ENCODE measurements at regions not wholly inside any gene's neighbourhood (a gene's known extent, or its start where the extent isn't known, plus 50 kb on each side); places are given as distances from the start of the nearest gene placed in this dataset.
A peak's percentile ranks its signal among the peaks of the same experiment; 100 is the strongest.

GRCh38 chr2:176507786-176508185 is 238.5 kb downstream of the MTX2 start:
- no peak for DNase-seq

GRCh38 chr2:176508374-176508773 is 239.1 kb downstream of the MTX2 start:
- no peak for DNase-seq

- no peak for DNase-seq
Measured at GRCh38 chr2:176508984-176509740, 239.9 kb downstream of the MTX2 start.

- DNase-seq, result no peak
Measured at GRCh38 chr2:176514276-176514675, 245.0 kb downstream of the MTX2 start.

- no peak for DNase-seq
Measured at GRCh38 chr2:176514805-176515500, 245.7 kb downstream of the MTX2 start.

GRCh38 chr2:176516051-176516602 is 246.9 kb downstream of the MTX2 start:
- no peak for DNase-seq

- DNase-seq, result no peak
Measured at GRCh38 chr2:176518823-176519222, 249.6 kb downstream of the MTX2 start.

GRCh38 chr2:176521878-176522670 is 252.8 kb downstream of the MTX2 start:
- no peak for DNase-seq

- DNase-seq, result no peak
Measured at GRCh38 chr2:176525086-176525485, 255.8 kb downstream of the MTX2 start.

GRCh38 chr2:176526995-176527901 is 258.0 kb downstream of the MTX2 start:
- DNase-seq, result peak; percentile 56

GRCh38 chr2:176531608-176532007 is 262.4 kb downstream of the MTX2 start:
- DNase-seq, result no peak

GRCh38 chr2:176533505-176534193 is 264.4 kb downstream of the MTX2 start:
- DNase-seq, result no peak

- DNase-seq, result no peak
Measured at GRCh38 chr2:176534798-176535466, 265.7 kb downstream of the MTX2 start.

- no peak for DNase-seq
Measured at GRCh38 chr2:176535467-176536113, 266.3 kb downstream of the MTX2 start.

GRCh38 chr2:176536439-176537133 is 267.3 kb downstream of the MTX2 start:
- DNase-seq, result peak; percentile 35

GRCh38 chr2:176537932-176538331 is 268.7 kb downstream of the MTX2 start:
- no peak for DNase-seq

- no peak for DNase-seq
Measured at GRCh38 chr2:176540995-176541394, 271.8 kb downstream of the MTX2 start.

- no peak for DNase-seq
Measured at GRCh38 chr2:176542476-176542875, 273.2 kb downstream of the MTX2 start.

- DNase-seq, result no peak
Measured at GRCh38 chr2:176544557-176544956, 275.3 kb downstream of the MTX2 start.

Data from NCI-H187 treated with DMSO at 0.1 percent for 48 hours (cell line).